ELF-1 (cell line): ENCODE measurements at regions not wholly inside any gene's neighbourhood (a gene's known extent, or its start where the extent isn't known, plus 50 kb on each side); places are given as distances from the start of the nearest gene placed in this dataset.

ENCODE experiments used
- DNase-seq: peaks from one replicate; pipeline ENCODE4 v3.0.0-alpha.2; 2016; ENCODE audit warnings: low read depth, low spot score

DNA sequence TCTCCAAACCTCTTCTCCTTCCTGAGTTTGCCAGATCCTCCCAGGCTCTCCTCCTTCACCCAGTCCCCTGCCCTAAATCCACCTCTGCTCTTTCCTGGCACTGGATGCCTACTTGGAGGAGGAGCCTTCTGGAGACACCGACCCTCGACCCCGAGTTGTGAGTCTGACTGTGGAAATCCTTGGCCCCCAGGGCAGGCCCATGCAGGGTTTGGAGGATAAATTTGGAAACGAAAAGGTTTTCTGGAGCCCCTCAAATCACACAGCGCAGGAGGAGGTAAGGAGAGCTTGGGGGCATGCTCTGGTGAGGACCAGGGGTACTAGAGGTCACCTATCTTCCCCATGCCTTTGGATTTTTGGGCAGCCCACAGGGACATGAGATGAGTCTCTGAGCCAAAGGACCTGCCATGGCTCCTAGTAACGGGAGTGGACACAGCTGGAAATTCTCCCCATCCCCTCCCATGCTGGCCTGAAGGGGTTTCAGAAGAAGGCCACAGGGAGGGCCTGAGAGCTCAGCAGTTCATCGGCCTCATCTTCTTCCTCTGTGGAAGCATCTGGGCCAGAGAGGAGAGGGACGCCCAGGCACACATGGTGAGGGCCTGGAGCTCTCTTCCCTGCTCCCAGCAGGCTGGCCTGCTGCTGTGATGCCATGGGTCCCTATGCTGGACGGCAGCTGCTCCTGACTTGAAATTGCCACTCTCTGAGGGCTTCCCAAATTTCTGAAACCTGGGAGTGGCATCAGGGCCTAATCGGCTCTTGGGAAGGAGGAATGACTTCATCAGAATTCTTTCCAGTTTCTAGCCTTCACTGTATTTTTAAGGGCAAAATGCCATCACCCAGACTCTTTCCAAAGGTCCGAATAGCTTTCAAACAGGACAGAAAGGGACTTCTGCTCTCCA lies 68.6 kb upstream of the ITGA11 start:
- no peak for DNase-seq

DNA sequence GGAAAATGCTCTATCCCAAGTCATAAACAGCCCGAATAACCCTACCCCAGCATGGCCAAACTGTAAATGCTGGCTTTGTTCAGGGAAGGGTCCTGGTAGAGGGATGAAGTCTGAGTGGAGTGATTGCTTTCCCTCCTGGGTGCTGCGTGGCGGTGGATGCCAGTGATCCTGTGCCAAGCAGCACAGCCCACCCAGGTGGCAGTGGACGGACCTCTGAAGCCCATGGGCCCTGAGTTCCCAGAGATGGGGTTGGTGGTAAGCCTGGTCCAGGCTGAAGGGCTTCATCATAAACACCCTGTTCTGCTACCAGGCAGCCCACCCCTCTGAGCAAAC lies 69.3 kb upstream of the ITGA11 start:
- no peak for DNase-seq

DNA sequence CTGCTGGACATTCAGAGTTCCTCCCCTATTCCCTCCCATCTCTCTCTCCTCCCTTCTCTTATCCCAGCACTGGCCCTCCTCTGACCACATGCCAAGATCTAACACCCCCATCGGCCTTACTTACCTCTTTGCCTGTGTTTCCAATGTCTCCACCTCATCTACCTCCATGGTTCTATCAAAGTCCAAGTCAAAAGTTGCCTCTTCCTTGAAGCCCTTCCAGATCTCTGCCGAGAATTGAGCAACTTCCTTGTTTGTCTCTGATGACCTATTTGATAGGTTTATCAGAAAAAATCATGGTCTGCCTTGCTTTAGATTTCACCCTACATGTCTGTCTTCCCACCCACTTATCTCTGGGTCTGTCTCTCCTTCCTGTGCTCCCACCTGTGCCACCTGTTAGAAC lies 69.7 kb upstream of the ITGA11 start:
- DNase-seq, result no peak

DNA sequence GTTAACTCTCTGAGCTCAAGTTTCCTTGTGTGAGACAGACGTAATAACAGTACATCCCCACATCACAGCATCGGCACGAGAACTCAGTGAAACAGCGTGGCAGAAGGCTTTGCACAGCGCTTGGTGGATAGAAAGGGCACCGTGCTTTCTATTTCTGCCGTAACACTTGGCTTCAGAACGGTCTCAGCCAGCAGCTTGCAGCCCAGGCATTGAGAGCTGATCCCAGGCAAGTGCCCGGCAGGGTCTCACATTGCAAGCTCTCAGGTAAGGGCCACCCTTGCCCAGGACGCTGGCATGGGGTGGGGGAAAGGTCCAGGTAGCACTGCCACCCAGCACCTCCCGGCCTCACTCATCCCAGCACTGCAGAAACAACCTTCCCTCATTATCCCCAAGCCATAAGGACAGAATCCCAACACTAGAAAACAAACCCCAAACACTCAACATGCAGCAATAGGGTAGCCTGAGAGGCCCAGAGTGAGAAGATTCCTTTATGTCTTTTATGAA lies 70.5 kb upstream of the ITGA11 start:
- DNase-seq, result no peak

DNA sequence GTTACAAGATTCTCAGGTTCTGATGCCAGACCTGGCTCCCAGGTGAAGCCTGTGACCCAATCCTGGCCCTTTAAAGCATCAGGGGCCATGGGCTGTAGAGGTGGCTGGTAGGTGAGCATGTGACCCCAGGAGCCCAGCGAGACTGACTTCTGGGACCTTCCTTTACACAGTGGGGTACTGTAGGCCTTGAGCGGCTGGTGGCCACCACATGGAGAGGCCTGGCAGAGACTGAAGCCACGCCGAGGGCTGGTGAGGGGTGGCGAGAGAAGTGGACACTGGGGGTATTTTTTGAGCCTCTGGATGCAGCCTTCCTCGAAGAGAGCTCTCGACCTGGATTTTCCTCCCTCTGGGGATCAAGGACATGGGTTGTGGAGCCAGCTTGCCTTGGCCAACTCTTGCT lies 71.2 kb upstream of the ITGA11 start:
- no peak for DNase-seq

DNA sequence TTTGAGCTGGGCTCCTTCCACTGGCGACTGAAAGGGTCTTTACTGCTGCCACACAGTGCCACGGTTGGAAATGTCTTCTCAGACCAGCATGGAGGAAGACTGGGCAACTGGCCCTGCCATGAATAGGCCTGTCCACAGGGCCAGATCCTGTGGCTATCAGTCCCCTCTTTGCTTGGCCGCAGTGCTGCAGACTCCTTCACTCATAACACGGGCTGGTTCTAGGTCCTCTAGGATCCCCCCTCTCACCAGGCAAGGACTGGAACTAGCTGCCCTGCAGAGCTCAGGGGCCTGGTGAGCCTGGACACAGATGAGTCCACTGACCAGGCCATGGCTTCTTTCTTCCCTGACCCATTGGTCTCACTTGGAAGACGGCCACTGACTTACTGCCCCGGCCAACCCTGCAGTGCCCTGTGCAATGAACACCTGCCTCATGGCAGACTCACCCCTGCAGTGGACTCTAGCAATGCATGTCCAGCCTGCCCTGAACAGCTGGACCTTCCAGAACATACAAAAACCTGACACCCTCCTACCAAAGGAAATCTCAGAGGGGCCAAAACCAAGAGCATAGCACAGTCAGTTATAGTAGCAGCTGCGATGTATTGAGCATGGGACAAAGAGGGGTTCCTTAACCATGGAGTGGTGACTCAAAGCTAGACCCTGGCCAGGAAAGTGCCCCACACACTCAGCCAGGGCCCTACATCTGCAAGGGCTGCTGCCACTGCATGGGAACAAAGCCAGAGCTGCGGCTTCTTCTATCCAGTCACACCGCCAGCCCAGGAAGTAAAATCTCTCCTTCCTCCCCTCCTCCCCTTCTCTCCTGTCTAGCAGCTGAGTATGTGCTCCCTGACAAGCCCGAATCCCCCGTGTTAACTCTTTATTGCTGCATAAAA lies 72.1 kb upstream of the ITGA11 start:
- no peak for DNase-seq

DNA sequence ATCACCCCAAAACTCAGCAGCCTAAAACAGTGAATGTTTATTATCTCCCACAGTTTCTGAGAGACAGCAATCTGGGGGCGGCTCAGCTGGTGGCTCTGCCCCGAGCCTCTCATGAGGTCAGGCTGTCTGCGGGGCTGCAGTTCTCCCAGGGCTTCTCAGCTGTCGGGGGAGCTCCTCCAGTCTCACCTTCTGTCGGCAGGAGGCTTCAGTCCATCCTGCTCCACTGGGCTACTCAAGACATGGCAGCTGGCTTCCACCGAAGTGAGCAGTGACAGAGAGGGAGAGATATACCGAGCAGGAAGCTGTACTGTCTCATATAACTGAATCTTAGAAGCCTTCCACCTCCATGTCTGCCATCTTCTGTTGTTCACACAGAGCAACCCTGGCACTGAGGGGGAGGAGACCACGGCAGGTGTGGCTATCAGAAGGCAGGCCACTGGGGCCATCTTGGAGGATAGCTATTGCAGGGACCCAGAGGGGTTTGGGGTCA lies 72.8 kb upstream of the ITGA11 start:
- no peak for DNase-seq

DNA sequence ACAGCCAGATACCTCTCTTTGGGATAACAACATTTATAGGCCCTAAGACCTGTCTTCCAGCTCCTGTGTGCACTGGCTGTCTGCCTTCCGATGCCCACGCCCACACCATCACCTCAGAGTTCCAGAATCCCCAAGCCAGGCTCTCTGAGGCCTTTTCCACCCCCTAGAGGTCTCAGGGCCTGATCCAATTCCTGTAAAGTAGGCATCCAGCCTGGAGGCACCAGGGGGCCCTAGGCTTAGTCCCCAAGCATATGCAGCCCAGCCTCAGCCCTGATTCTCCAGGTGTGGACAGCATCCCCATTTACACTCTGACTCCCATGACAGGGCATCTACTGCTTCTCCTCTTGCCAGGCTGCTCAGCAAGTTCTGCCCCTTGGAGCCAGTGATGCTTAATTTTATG lies 72.7 kb upstream of the CORO2B start:
- no peak for DNase-seq

DNA sequence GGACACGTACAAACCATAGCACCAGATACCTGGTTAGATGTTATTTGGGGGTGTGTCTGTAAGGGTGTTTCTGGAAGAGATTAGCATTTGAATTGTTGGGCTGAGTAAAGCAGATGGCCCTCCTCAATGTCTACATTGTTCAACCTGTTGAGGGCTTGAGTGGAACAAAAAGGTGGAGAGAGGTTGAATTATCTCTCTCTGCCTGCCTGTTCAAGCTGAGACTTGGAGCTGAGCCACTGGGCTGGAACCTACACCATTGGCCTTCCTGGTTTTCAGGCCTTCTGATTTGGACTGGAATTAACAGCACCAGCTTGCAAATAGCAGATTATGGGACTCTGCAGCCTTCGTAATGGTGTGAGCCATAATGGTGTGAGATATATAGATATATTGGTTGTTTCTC lies 71.3 kb upstream of the CORO2B start:
- no peak for DNase-seq

DNA sequence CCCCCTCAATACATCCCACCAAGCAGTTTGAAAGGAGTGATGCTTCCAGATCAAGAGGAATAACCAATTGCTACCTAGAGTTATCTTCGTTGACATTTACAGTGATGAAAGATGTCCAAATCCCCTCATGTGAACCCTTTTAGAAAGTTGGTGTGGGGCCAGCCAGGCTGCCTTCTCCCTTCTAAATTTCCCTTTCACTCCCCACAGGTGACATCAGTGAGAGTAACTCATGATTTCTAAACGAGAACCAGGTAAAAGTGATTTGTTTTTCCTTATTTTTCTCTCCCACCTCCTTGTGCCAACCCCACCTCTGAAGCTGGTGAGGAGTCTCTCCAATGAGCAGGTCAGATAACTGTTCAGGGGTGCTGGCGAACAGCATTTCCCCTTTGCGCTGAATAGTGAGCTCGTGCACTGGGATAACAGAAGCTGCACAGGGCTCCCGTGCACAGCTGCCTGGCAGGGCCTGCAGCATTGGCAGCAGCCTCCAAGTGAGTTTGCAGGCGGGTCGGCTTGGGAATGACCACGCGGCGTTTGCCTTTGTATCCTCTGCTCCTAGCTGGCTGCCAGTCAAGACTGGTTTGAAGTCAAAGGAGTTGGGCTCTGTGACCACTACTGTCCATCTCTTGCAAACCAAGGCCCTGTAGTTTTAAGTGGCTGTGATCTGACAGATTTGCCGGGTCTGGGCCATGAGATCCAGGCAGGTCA lies 70.2 kb upstream of the CORO2B start:
- no peak for DNase-seq

DNA sequence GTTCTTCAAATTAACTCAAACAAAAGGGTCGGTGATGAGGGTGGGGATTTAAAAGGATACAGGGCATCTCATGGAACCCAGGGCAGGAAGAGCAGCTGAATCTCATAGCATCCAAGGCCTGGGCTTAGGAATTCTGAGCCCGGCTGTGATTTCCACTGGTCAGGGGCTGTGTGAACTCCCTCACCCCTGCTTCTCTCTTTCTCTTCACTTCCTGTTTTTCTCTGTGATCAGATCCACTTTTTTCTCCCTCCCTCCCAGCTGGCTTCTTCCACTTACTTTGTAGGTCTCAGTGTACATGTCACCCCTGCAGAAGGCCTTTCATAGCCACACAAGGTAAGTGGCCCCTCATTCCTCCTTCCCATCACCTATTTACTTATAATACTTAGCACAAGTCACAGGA lies 68.2 kb upstream of the CORO2B start:
- DNase-seq, result no peak

DNA sequence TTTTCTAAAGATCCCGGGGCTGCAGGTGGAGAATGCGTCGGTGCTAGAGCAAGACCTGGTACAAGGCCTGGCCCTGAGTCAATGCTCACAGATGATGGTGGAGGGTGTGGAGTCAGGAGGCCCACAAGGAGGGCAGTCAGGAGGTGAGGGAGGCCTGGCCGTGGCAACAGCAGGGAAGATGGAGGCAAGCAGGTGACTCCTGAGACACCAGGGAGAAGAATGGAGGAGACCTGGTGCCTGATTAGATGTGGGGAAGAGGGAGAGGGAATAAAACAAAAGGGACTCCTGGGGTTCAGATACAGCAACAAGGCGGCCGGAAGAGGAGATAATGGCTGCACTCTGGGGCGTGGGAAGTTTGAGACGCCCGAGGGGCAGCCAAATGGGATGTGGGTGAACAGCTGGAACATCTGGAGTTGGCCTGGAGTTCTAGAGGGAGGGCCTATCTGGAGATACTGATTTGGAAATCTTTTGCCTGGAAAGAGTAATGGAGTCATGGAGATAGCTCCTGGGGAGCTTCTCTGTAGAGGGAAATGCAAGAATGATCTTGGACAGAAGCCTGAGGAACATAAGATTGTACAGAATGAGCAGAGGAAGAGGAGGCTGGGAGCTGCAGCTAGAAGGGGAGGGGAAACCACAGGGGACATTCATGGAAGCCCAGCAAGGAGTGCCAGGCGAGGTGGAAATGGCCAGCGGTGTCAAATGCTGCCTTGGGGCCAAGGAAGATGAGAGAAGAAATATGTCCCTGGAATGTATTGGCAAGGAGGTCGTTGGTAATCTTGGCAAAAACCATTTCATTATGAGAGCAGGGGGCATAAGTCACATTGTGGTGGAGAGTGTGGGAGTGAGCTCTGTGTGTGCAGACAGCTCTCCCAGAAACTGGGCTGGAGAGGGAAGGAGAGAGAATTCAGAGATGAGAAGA lies 67.5 kb upstream of the CORO2B start:
- DNase-seq, result no peak

DNA sequence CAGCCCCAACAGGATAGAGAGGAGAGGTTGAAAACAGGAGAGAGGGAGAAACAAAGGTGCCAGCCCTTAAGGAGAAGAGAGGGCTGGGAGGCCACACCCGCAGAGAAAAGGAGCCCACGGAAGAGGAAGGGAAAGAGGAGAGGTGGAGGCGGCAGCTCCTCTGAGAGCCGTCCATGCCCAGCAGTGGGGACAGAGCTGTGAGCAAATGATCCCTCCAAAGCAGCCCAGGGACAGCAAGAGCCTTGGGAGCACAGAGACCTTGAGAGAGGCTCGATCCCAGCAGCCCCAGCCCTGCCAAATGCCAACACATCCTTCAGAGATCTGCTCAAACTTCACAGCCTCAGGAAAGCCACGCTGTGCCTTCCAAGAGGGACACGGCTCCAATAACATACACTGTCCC lies 66.7 kb upstream of the CORO2B start:
- no peak for DNase-seq

DNA sequence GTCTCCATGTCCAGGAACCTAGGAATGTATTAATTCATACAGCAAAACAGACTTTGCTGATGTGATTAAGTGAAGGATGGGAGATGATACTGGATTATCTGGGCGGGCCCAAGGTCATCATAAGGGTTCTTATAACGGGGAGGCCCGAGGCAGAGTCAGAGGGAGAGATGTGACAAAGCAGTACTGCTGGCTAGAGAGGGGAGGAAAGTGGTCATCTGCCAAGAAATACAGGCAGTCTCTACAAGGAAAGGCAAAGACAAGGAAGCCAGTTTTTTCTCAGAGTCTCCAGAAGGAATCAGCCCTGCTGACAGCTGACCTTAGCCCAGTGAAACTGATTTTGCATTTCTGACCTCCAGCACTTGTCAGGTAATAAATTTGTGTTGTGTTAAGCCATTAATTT lies 66.2 kb upstream of the CORO2B start:
- DNase-seq, result no peak

DNA sequence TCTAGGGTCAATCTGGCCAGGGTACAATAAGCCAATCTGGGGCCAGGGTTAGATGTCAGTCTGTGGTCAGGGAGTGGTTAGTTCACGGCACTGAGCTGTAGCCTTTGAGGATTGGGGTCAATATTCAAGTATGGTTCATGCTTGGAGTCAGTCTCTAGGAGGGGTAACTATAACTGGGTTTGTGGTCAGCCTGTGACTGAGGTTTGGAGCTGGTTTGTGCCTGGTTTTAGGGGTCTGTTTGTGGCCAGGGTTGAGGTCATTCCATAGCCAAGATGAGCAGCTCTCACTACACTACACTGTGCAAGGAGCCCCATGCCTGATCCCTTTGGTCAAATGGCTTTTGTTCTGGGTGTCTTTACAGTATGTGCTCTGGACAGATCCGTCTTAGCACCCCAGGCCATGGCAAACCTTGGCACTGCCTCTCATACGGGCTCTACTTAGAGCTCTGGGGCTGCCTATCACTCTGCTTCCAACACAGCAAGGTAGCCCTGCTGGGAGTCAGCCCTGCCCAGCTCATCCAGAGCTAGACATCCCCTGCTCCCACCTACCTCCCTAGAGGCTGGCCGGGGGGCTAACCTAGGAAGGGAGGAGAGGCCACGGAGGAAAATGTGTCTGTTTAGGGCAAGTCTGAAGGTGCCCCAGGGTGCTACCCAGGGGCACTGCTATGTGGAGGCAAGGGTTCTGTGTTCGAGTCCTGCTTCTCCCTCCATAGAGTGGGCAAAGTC lies 63.3 kb upstream of the CORO2B start:
- no peak for DNase-seq

DNA sequence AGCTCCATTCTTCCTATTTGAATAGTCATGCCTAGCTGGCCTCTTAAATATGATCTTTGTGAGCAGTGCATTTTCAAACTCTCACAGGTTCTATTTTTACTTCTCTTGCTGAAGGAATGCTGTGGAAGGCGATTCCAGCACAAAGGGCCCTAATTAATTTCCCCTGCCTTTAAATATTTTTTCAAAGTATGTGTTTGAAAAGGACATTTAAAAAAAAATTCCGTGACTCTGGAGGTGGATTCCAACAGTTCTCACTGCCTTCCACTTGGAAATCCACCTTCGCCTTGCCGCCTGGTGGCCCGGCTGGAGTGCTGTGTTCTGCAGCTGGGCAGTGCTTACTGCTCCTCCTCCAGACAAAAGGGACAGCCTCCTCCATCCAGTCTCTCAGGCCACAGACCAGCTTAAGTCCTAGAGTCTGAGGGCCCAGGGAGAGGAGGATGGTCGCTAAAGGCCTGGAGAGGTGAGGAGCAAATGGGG lies 61.5 kb upstream of the CORO2B start:
- peak; percentile 55 for DNase-seq

DNA sequence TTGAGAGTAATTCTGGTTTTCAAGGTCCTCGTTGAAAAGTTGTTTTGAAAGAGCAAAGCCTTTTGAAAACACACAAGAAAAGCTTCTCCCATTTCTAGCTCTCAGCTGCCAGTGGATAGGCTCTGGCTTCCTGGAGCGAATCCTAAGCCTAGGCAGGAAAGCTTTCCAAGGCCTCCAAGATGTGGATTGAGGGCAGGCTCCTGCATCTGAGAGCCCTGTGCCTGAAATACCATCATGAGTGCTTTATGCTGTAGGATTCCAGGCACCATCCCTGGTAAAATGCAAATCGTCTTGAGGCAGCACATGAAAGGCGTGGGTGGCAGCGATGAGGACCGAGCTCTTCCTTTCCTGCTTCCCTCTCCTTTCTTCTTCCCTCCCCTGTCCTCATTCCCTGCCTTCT lies 60.7 kb upstream of the CORO2B start:
- DNase-seq, result peak; percentile 18

DNA sequence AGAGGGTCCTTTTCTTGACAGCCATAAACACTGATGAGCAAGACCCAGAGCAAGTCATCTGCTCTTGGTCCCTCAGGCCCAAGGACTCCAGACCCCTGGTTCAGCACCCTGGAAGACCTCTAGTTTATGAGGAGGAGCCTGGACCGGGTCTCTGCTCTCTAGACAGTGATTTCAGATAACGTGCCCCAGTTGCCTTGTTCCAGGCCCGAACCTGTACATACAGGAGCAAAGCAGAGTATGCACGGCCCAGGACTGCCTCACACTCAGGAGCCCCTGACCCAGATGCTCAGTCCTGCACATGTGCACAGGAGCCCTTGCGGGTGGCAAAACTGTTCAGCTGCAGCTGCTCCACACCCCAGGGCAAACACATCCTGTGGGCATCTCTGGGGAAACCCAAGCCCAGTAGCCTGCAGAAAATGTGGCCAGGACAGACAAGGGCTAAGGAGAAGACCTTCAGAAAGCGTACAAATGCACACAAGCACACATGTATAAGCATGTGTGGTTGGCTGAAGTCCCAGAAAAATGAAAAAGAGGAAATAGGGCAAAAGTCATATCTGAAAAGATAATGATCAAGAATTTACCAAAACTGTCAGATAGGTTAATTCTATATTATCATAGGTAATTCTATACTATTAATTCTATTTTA lies 59.9 kb upstream of the CORO2B start:
- DNase-seq, result no peak

DNA sequence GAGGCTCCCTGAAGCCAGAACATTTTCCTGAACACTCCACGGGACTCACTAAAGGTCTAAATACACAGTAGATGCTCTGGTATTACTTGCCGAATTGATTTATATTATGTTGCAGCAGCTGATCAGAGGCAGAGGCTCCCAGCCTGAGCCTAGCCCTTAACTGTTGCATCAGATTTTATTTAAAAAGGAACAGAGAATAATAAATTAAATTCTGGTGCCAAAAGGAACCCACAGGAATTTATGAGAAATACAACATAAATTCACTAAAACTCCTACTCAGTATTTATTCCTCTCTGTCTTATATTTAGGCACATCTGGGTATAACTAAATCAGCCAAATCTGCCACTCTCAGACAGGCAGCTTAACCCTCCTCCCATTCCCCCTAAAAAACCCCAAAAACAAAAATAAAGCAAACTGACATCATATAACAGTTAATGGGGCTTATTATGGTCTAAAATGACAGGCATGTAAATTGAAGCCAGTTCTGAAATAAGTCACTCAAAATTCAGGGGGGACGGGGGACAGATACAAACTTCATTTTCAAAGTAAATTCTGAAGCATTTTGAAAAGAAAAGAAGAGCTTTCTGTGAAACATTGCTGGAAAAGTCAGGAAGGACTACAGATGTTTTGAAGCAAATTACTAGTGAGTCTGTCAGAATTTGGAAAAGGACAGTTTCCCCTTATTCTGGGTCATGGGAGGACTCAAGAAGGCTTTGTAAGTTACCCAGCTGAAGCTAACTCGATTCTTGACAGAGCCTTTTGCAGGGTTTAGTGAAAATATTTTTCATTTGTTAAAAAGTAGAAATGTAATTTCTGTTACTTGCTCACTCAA lies 53.8 kb upstream of the CORO2B start:
- no peak for DNase-seq
